ENCODE measurements at regions not wholly inside any gene's neighbourhood (a gene's known extent, or its start where the extent isn't known, plus 50 kb on each side); places are given as distances from the start of the nearest gene placed in this dataset.
A peak's percentile ranks its signal among the peaks of the same experiment; 100 is the strongest.

GRCh38 chr18:61619783-61620182 is 273.0 kb downstream of the RNF152 start:
- no peaks in the 10 kb centered on the region for H3K27me3 ChIP-seq (ENCODE audit: control insufficient read depth, insufficient read depth, low read length)
- no peak for TF ChIP-seq CTCF (IDR thresholded peaks at IDR 0.05; ENCODE audit: low read depth, low read length)
- POLR2A ChIA-PET, result no interaction called here
- DNase-seq (ENCODE audit: low read depth, low spot score), result no peak
- CTCF ChIA-PET, result no interaction called here
- no peak overlapping the region for H3K4me3 ChIP-seq (ENCODE audit: low read depth, low read length)
- H3K9me3 ChIP-seq (ENCODE audit: control insufficient read depth, insufficient read depth, low read length), result no peaks in the 10 kb centered on the region
- H3K27ac ChIP-seq (ENCODE audit: low read depth, low read length), result no peak overlapping the region

GRCh38 chr18:61618816-61619215 is 274.0 kb downstream of the RNF152 start:
- CTCF ChIA-PET, result no interaction called here
- POLR2A ChIA-PET, result interaction anchor here (0.5 kb wide), 1 partner anchor 234 kb away, joined by 5 read pairs; no protein-coding TSS in a partner anchor
- no peaks in the 10 kb centered on the region for H3K9me3 ChIP-seq (ENCODE audit: control insufficient read depth, insufficient read depth, low read length)
- no peaks in the 10 kb centered on the region for H3K27me3 ChIP-seq (ENCODE audit: control insufficient read depth, insufficient read depth, low read length)
- H3K27ac ChIP-seq (ENCODE audit: low read depth, low read length), result no peak overlapping the region
- no peak for TF ChIP-seq CTCF (IDR thresholded peaks at IDR 0.05; ENCODE audit: low read depth, low read length)
- no peak overlapping the region for H3K4me3 ChIP-seq (ENCODE audit: low read depth, low read length)
- DNase-seq (ENCODE audit: low read depth, low spot score), result no peak

- CTCF ChIA-PET, result interaction anchor here (0.9 to 1.0 kb wide), 2 partner anchors 34 to 35 kb away, joined by 3 read pairs; no protein-coding TSS in a partner anchor
- no peak for DNase-seq (ENCODE audit: low read depth, low spot score)
- no peak for TF ChIP-seq CTCF (IDR thresholded peaks at IDR 0.05; ENCODE audit: low read depth, low read length)
- Histone ChIP-seq H3K9me3 (ENCODE audit: control insufficient read depth, insufficient read depth, low read length) (no peaks in the 10 kb centered on the region), H3K27me3 (ENCODE audit: control insufficient read depth, insufficient read depth, low read length) (no peaks in the 10 kb centered on the region), H3K4me3 (ENCODE audit: low read depth, low read length) (no peak overlapping the region), H3K27ac (ENCODE audit: low read depth, low read length) (no peak overlapping the region)
- POLR2A ChIA-PET, result no interaction called here
These were observed 276.6 kb downstream of the RNF152 start for GRCh38 chr18:61616111-61616610.

- Histone ChIP-seq H3K27me3 (ENCODE audit: control insufficient read depth, insufficient read depth, low read length) (no peaks in the 10 kb centered on the region), H3K27ac (ENCODE audit: low read depth, low read length) (no peak overlapping the region), H3K9me3 (ENCODE audit: control insufficient read depth, insufficient read depth, low read length) (no peaks in the 10 kb centered on the region), H3K4me3 (ENCODE audit: low read depth, low read length) (no peak overlapping the region)
- POLR2A ChIA-PET, result no interaction called here
- no peak for DNase-seq (ENCODE audit: low read depth, low spot score)
- peak; percentile 34 for TF ChIP-seq CTCF (IDR thresholded peaks at IDR 0.05; ENCODE audit: low read depth, low read length)
- CTCF ChIA-PET, result interaction anchor here (0.8 to 2.5 kb wide), 4 partner anchors 22 to 520 kb away, joined by 3 to 11 read pairs (median 4); no protein-coding TSS in a partner anchor
These were observed 279.3 kb downstream of the CDH20 start for GRCh38 chr18:61612517-61612916.

DNA sequence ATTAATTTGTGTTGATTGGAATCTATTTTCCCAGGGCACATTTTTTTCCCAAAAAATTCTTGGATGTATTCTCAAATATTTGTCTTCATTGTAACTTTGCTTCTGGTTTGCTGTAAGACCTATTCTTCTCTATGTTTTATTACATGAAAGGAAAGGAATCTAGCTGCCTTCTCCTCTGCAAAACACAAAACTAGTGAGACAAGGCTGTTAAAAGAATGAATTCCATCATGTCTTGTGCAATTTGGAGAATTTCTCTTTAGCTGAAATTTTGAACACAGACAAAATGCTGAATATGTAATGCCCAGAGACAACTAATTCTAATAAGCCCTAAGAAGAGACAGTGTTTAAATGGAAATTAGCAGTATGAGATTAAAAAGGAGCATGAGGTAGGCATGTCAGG is 275.9 kb downstream of the CDH20 start:
- TF ChIP-seq CTCF (IDR thresholded peaks at IDR 0.05; ENCODE audit: low read depth, low read length), result no peak
- no peak overlapping the region for H3K27ac ChIP-seq (ENCODE audit: low read depth, low read length)
- no peaks in the 10 kb centered on the region for H3K27me3 ChIP-seq (ENCODE audit: control insufficient read depth, insufficient read depth, low read length)
- CTCF ChIA-PET, result interaction anchor here (1.5 to 6.9 kb wide), 2 partner anchors 25 to 27 kb away, joined by 4 to 62 read pairs; no protein-coding TSS in a partner anchor
- POLR2A ChIA-PET, result no interaction called here
- no peak for DNase-seq (ENCODE audit: low read depth, low spot score)
- no peak overlapping the region for H3K4me3 ChIP-seq (ENCODE audit: low read depth, low read length)
- no peaks in the 10 kb centered on the region for H3K9me3 ChIP-seq (ENCODE audit: control insufficient read depth, insufficient read depth, low read length)

Data from AG04450 (cell line).